Adrenal gland (tissue), 9 donors: ENCODE measurements at regions not wholly inside any gene's neighbourhood (a gene's known extent, or its start where the extent isn't known, plus 50 kb on each side); places are given as distances from the start of the nearest gene placed in this dataset.
"Not testable (repeated sequence)": the region's sequence is repeated elsewhere in the genome, so short reads cannot be mapped to it uniquely, and the experiment has no call there.

Experiments
- DNase-seq, 7 donors: peaks; one replicate each; pipeline ENCODE4 v3.0.0-alpha.2; 2019 to 2020
- H3K27ac ChIP-seq, 5 donors: fragments of 200-600 bp; sonication (generic) in 4 of 5; 1 replicate in 3 of 5; 2 replicates in 2 of 5; pipeline versions ENCODE4 v1.5.1 to v1.8.0; 2016 to 2020; ENCODE audit warnings: mild to moderate bottlenecking in 1 of 5
- H3K27me3 ChIP-seq: fragments of 200-600 bp; 2 replicates; pipeline ENCODE4 v1.8.0; 2021
- H3K36me3 ChIP-seq, 2 donors: fragments of 200-600 bp; replicated peaks in 1 of 2; 1 replicate in 1 of 2; 2 replicates in 1 of 2; pipeline versions ENCODE4 v1.5.1 to v1.8.0; 2018 to 2022
- H3K4me1 ChIP-seq, 2 donors: fragments of 200-600 bp; replicated peaks in 1 of 2; 1 replicate in 1 of 2; 2 replicates in 1 of 2; pipeline versions ENCODE4 v1.5.1 to v1.8.0; 2018 to 2021
- H3K4me3 ChIP-seq, 4 donors: fragments of 200-600 bp; sonication (generic) in 3 of 4; one replicate each; pipeline ENCODE4 v1.5.1; 2016 to 2018
- H3K9me3 ChIP-seq, 3 donors: fragments of 200-600 bp; sonication (generic) in 1 of 3; replicated peaks in 1 of 3; 1 replicate in 2 of 3; 2 replicates in 1 of 3; pipeline versions ENCODE4 v1.5.1 to v1.8.0; 2016 to 2021
- CTCF ChIP-seq, 6 experiments: fragments of 450-650 bp in 4 of 6; fragments of 200-600 bp in 2 of 6; sonication (generic) in 1 of 6; IDR thresholded peaks; 1 replicate in 5 of 6; 2 replicates in 1 of 6; pipeline versions ENCODE4 v1.5.1 to v1.8.0; 2016 to 2021; ENCODE audit warnings: antibody characterized with exemption in 6 of 6, mild to moderate bottlenecking in 2 of 6, moderate library complexity in 1 of 6
- POLR2A ChIP-seq, 2 donors: fragments of 450-650 bp; IDR thresholded peaks; one replicate each; pipeline ENCODE4 v1.6.1; 2017; ENCODE audit warnings: antibody characterized with exemption in 2 of 2, mild to moderate bottlenecking in 2 of 2, moderate library complexity in 1 of 2
- WGBS, 4 donors: extraction: QIAGEN DNeasy Blood & Tissue Kit in 2 of 4; methylation state at CpG; one replicate each; pipeline versions ENCODE4 v1.1.5 to v1.1.7; 2013 to 2017; 5-methylcytosine and 5-hydroxymethylcytosine counted together
- intact Hi-C, 2 donors: fragments of 100-400 bp; cut with DNase I; formaldehyde crosslinking; loops; one replicate each; pipeline versions ENCODE4 v1.14.1 to v1.15.0; 2022 to 2023
- donor health status: healthy with polysubstance abuse.
- donor health status: Bipolar disorder and iron deficiency.
- donor health status: DM: yes; HTN: yes; CAD: no.
- donor health status: DM: no; HTN: no; CAD: no.
- donor health status: DM: no; HTN: no; CAD: no.

GRCh38 chr13:108070925-108071324, 144.4 kb downstream of the LIG4 start:
- H3K27ac ChIP-seq = no peak overlapping the region
- no peaks in the 10 kb centered on the region for H3K27me3 ChIP-seq
- no peaks in the 10 kb centered on the region for H3K9me3 ChIP-seq
- H3K4me3 ChIP-seq = no peak overlapping the region
- H3K36me3 ChIP-seq = no peaks in the 10 kb centered on the region
- intact Hi-C loops = no loop called here
- 37 to 48% (median 41%) methylated on average over 5 of the region's 5 CpGs for WGBS, 4 donors
- no peaks in the 10 kb centered on the region for H3K4me1 ChIP-seq
- DNase-seq = no peak
- TF ChIP-seq POLR2A (IDR thresholded peaks at IDR 0.05) = no peak
- TF ChIP-seq CTCF (IDR thresholded peaks at IDR 0.05) = no peak

- Histone ChIP-seq H3K9me3 (no peaks in the 10 kb centered on the region), H3K27me3 (no peaks in the 10 kb centered on the region), H3K4me1 (no peaks in the 10 kb centered on the region), H3K36me3 (no peaks in the 10 kb centered on the region), H3K4me3 (no peak overlapping the region), H3K27ac (no peak overlapping the region)
- no peak for DNase-seq
- intact Hi-C loops = no loop called here
- TF ChIP-seq POLR2A (IDR thresholded peaks at IDR 0.05) (no peak), CTCF (IDR thresholded peaks at IDR 0.05) (no peak)
- WGBS, 4 donors = 65 to 80% (median 78%) methylated on average over 4 of the region's 4 CpGs
Measured at GRCh38 chr13:108070491-108070890, 144.8 kb downstream of the LIG4 start.

- no peak for TF ChIP-seq POLR2A (IDR thresholded peaks at IDR 0.05)
- TF ChIP-seq CTCF (IDR thresholded peaks at IDR 0.05) = no peak
- H3K27ac ChIP-seq = no peak overlapping the region
- no peaks in the 10 kb centered on the region for H3K9me3 ChIP-seq
- intact Hi-C loops = no loop called here
- H3K4me1 ChIP-seq = no peaks in the 10 kb centered on the region
- DNase-seq = no peak
- no peaks in the 10 kb centered on the region for H3K36me3 ChIP-seq
- no peaks in the 10 kb centered on the region for H3K27me3 ChIP-seq
- no peak overlapping the region for H3K4me3 ChIP-seq
- WGBS, 4 donors = 52 to 68% (median 57%) methylated on average over 4 of the region's 4 CpGs
Measured at GRCh38 chr13:108069521-108070210, 145.7 kb downstream of the LIG4 start.

- H3K36me3 ChIP-seq, DNase-seq, H3K27me3 ChIP-seq, H3K4me1 ChIP-seq, H3K9me3 ChIP-seq, intact Hi-C loops, H3K27ac ChIP-seq, H3K4me3 ChIP-seq: not testable (repeated sequence)
- 51 to 62% (median 52%) methylated on average over 1 of the region's 1 CpG for WGBS, 4 donors
Measured at GRCh38 chr13:108064372-108064771, 151.0 kb downstream of the LIG4 start.

GRCh38 chr13:108060111-108060510, 155.2 kb downstream of the LIG4 start:
- intact Hi-C loops = no loop called here
- H3K27ac ChIP-seq = no peak overlapping the region
- H3K4me3 ChIP-seq = no peak overlapping the region
- 68 to 79% (median 74%) methylated on average over 6 of the region's 6 CpGs for WGBS, 4 donors
- TF ChIP-seq CTCF (IDR thresholded peaks at IDR 0.05) (no peak), POLR2A (IDR thresholded peaks at IDR 0.05) (no peak)
- no peaks in the 10 kb centered on the region for H3K36me3 ChIP-seq
- H3K9me3 ChIP-seq = no peaks in the 10 kb centered on the region
- no peak for DNase-seq
- no peaks in the 10 kb centered on the region for H3K27me3 ChIP-seq
- H3K4me1 ChIP-seq = no peaks in the 10 kb centered on the region
